Renal cortex interstitium (tissue), 11 donors: ENCODE measurements at regions not wholly inside any gene's neighbourhood (a gene's known extent, or its start where the extent isn't known, plus 50 kb on each side); places are given as distances from the start of the nearest gene placed in this dataset.

Experiments used
- DNase-seq, 11 donors: peaks; one replicate each; pipeline ENCODE4 v3.0.0-alpha.2; 2013; ENCODE audit warnings: low read depth in 9 of 11, low spot score in 4 of 11; ENCODE audit errors: extremely low read depth in 1 of 11

GRCh38 chr2:172658945-172659344 lies 76.7 kb upstream of the RAPGEF4 start:
- no peak for DNase-seq

GRCh38 chr2:172662099-172662498 lies 73.5 kb upstream of the RAPGEF4 start:
- DNase-seq, result no peak

GRCh38 chr2:172664766-172665165 lies 70.9 kb upstream of the RAPGEF4 start:
- DNase-seq, result no peak

- no peak for DNase-seq
Observed at GRCh38 chr2:172667581-172668325, 67.9 kb upstream of the RAPGEF4 start.

- DNase-seq, result no peak
Observed at GRCh38 chr2:172671501-172671900, 64.1 kb upstream of the RAPGEF4 start.

GRCh38 chr2:172672114-172672513 lies 63.5 kb upstream of the RAPGEF4 start:
- no peak for DNase-seq

GRCh38 chr2:172673056-172673683 lies 62.5 kb upstream of the RAPGEF4 start:
- DNase-seq, result no peak

- DNase-seq, result peak in 2 of 11 donors; percentile 16 to 19
Observed at GRCh38 chr2:172674034-172674967, 61.3 kb upstream of the RAPGEF4 start.

GRCh38 chr2:172674968-172675303 lies 60.7 kb upstream of the RAPGEF4 start:
- DNase-seq, result no peak

- DNase-seq, result no peak
Observed at GRCh38 chr2:172677363-172677762, 58.3 kb upstream of the RAPGEF4 start.

- peak in 4 of 11 donors; percentile 19 to 59 (median 25) for DNase-seq
Observed at GRCh38 chr2:172680436-172681068, 55.1 kb upstream of the RAPGEF4 start.

GRCh38 chr2:172685467-172685866 lies 50.2 kb upstream of the RAPGEF4 start:
- no peak for DNase-seq
